ENCODE measurements at regions not wholly inside any gene's neighbourhood (a gene's known extent, or its start where the extent isn't known, plus 50 kb on each side); places are given as distances from the start of the nearest gene placed in this dataset.

- no peak for TF ChIP-seq CTCF (IDR thresholded peaks at IDR 0.05; ENCODE audit: borderline replicate concordance, insufficient read depth, low read depth, low read length)
- H3K4me3 ChIP-seq (ENCODE audit: low read depth, low read length): no peak overlapping the region
Measured at GRCh38 chr2:215527736-215528135, 91.9 kb upstream of the FN1 start.

GRCh38 chr2:215526341-215526740 is 90.5 kb upstream of the FN1 start:
- no peak overlapping the region for H3K4me3 ChIP-seq (ENCODE audit: low read depth, low read length)
- TF ChIP-seq CTCF (IDR thresholded peaks at IDR 0.05; ENCODE audit: borderline replicate concordance, insufficient read depth, low read depth, low read length): no peak

GRCh38 chr2:215522237-215522636 is 86.4 kb upstream of the FN1 start:
- TF ChIP-seq CTCF (IDR thresholded peaks at IDR 0.05; ENCODE audit: borderline replicate concordance, insufficient read depth, low read depth, low read length): no peak
- no peak overlapping the region for H3K4me3 ChIP-seq (ENCODE audit: low read depth, low read length)

GRCh38 chr2:215521031-215521430 is 85.2 kb upstream of the FN1 start:
- no peak overlapping the region for H3K4me3 ChIP-seq (ENCODE audit: low read depth, low read length)
- TF ChIP-seq CTCF (IDR thresholded peaks at IDR 0.05; ENCODE audit: borderline replicate concordance, insufficient read depth, low read depth, low read length): no peak

- TF ChIP-seq CTCF (IDR thresholded peaks at IDR 0.05; ENCODE audit: borderline replicate concordance, insufficient read depth, low read depth, low read length): no peak
Measured at GRCh38 chr2:215517391-215517790, 81.5 kb upstream of the FN1 start.

GRCh38 chr2:215514516-215514915 is 78.6 kb upstream of the FN1 start:
- no peak overlapping the region for H3K4me3 ChIP-seq (ENCODE audit: low read depth, low read length)
- no peak for TF ChIP-seq CTCF (IDR thresholded peaks at IDR 0.05; ENCODE audit: borderline replicate concordance, insufficient read depth, low read depth, low read length)

More at GRCh38 chr2:215517391-215517790, 81.5 kb upstream of the FN1 start:
- no peak overlapping the region for H3K4me3 ChIP-seq (ENCODE audit: low read depth, low read length)

GRCh38 chr2:215511454-215512346 is 75.8 kb upstream of the FN1 start:
- no peak overlapping the region for H3K4me3 ChIP-seq (ENCODE audit: low read depth, low read length)
- TF ChIP-seq CTCF (IDR thresholded peaks at IDR 0.05; ENCODE audit: borderline replicate concordance, insufficient read depth, low read depth, low read length): no peak
